SH-SY5Y (cell line): ENCODE measurements at regions not wholly inside any gene's neighbourhood (a gene's known extent, or its start where the extent isn't known, plus 50 kb on each side); places are given as distances from the start of the nearest gene placed in this dataset.

Experiments used
- GATA2 ChIP-seq: IDR thresholded peaks from 2 replicates; pipeline ENCODE4 v1.6.1; 2011; ENCODE audit warnings: mild to moderate bottlenecking, low read depth, low read length
- GATA3 ChIP-seq: IDR thresholded peaks from 2 replicates; pipeline ENCODE4 v1.6.1; 2011; ENCODE audit warnings: low read depth, mild to moderate bottlenecking, low read length, moderate library complexity

- TF ChIP-seq GATA2 (no peak), GATA3 (no peak)
Measured at GRCh38 chr14:50002926-50003212, 110.0 kb downstream of the ARF6 start.
